Uterus (tissue), 2 donors: ENCODE measurements at regions not wholly inside any gene's neighbourhood (a gene's known extent, or its start where the extent isn't known, plus 50 kb on each side); places are given as distances from the start of the nearest gene placed in this dataset.

Experiments used
- CTCF ChIP-seq, 4 experiments: fragments of 200-600 bp in 2 of 4; fragments of 450-650 bp in 2 of 4; sonication (generic) in 2 of 4; IDR thresholded peaks; one replicate each; pipeline ENCODE4 v1.5.1; 2016 to 2019; ENCODE audit warnings: antibody characterized with exemption in 4 of 4, mild to moderate bottlenecking in 2 of 4, moderate library complexity in 1 of 4
- POLR2A ChIP-seq, 2 donors: fragments of 450-650 bp; IDR thresholded peaks; one replicate each; pipeline ENCODE4 v1.6.1; 2016; ENCODE audit warnings: antibody characterized with exemption in 2 of 2, mild to moderate bottlenecking in 1 of 2, moderate library complexity in 1 of 2

GRCh38 chr12:58811346-58811745, 109.0 kb downstream of the LRIG3 start:
- TF ChIP-seq CTCF (IDR thresholded peaks at IDR 0.05) = no peak
- TF ChIP-seq POLR2A (IDR thresholded peaks at IDR 0.05) = no peak
